ENCODE measurements at regions not wholly inside any gene's neighbourhood (a gene's known extent, or its start where the extent isn't known, plus 50 kb on each side); places are given as distances from the start of the nearest gene placed in this dataset.

GRCh38 chr12:66066137-66066928 lies 64.2 kb downstream of the LLPH start:
- DNase-seq: peak; percentile 76

GRCh38 chr12:66065641-66066136 lies 64.9 kb downstream of the LLPH start:
- DNase-seq: peak; percentile 56

- DNase-seq: no peak
Observed at GRCh38 chr12:66065150-66065549, 65.4 kb downstream of the LLPH start.

GRCh38 chr12:66063916-66064315 lies 66.6 kb downstream of the LLPH start:
- no peak for DNase-seq

- DNase-seq: no peak
Observed at GRCh38 chr12:66062290-66062625, 68.3 kb downstream of the LLPH start.

GRCh38 chr12:66061557-66062289 lies 68.8 kb downstream of the LLPH start:
- no peak for DNase-seq

- DNase-seq: no peak
Observed at GRCh38 chr12:66061076-66061475, 69.5 kb downstream of the LLPH start.

- no peak for DNase-seq
Observed at GRCh38 chr12:66060163-66060907, 70.2 kb downstream of the LLPH start.

- no peak for DNase-seq
Observed at GRCh38 chr12:66059666-66060065, 70.9 kb downstream of the LLPH start.

GRCh38 chr12:66058554-66058953 lies 72.0 kb downstream of the LLPH start:
- DNase-seq: no peak

- DNase-seq: no peak
Observed at GRCh38 chr12:66055837-66056319, 74.7 kb downstream of the LLPH start.

GRCh38 chr12:66052988-66053615 lies 77.4 kb downstream of the LLPH start:
- no peak for DNase-seq

GRCh38 chr12:66051361-66051760 lies 79.2 kb downstream of the LLPH start:
- no peak for DNase-seq

GRCh38 chr12:66050610-66051009 lies 79.9 kb downstream of the LLPH start:
- no peak for DNase-seq

GRCh38 chr12:66050283-66050576 lies 80.3 kb downstream of the LLPH start:
- no peak for DNase-seq

GRCh38 chr12:66049538-66050282 lies 80.8 kb downstream of the LLPH start:
- DNase-seq: no peak

GRCh38 chr12:66048835-66049537 lies 81.6 kb downstream of the LLPH start:
- DNase-seq: no peak

GRCh38 chr12:66048218-66048834 lies 82.2 kb downstream of the LLPH start:
- DNase-seq: no peak

- no peak for DNase-seq
Observed at GRCh38 chr12:66047411-66048021, 83.0 kb downstream of the LLPH start.

GRCh38 chr12:66045506-66045905 lies 85.0 kb downstream of the LLPH start:
- no peak for DNase-seq

GRCh38 chr12:66044731-66045130 lies 85.8 kb downstream of the LLPH start:
- no peak for DNase-seq

Data from eye (tissue), 1 donor.